Tibial nerve (tissue), 4 donors: ENCODE measurements at regions not wholly inside any gene's neighbourhood (a gene's known extent, or its start where the extent isn't known, plus 50 kb on each side); places are given as distances from the start of the nearest gene placed in this dataset.

Source experiments
- DNase-seq, 2 donors: peaks; one replicate each; pipeline ENCODE4 v3.0.0-alpha.2; 2019; ENCODE audit warnings: low spot score in 2 of 2
- H3K27ac ChIP-seq, 4 donors: fragments of 200-600 bp; sonication (generic) in 3 of 4; one replicate each; pipeline ENCODE4 v1.5.1; 2017 to 2019; ENCODE audit warnings: mild to moderate bottlenecking in 1 of 4
- H3K27me3 ChIP-seq, 2 donors: fragments of 200-600 bp; sonication (generic) in 1 of 2; one replicate each; pipeline versions ENCODE4 v1.5.1 to v1.6.0; 2017 to 2019
- H3K36me3 ChIP-seq, 3 donors: fragments of 200-600 bp; sonication (generic); one replicate each; pipeline ENCODE4 v1.5.1; 2018 to 2019
- H3K4me1 ChIP-seq, 4 donors: fragments of 200-600 bp; sonication (generic) in 3 of 4; one replicate each; pipeline ENCODE4 v1.5.1; 2017 to 2019
- H3K4me3 ChIP-seq, 4 donors: fragments of 200-600 bp; sonication (generic) in 3 of 4; one replicate each; pipeline ENCODE4 v1.5.1; 2017 to 2019; ENCODE audit warnings: mild to moderate bottlenecking in 1 of 4, moderate library complexity in 1 of 4
- H3K9me3 ChIP-seq, 4 donors: fragments of 200-600 bp; sonication (generic) in 3 of 4; one replicate each; pipeline ENCODE4 v1.5.1; 2017 to 2019
- EP300 ChIP-seq, 2 donors: sonication (generic); formaldehyde crosslinking; IDR thresholded peaks; one replicate each; pipeline ENCODE4 v1.6.1; 2017; ENCODE audit warnings: antibody characterized with exemption in 2 of 2, mild to moderate bottlenecking in 1 of 2
- POLR2A ChIP-seq, 2 donors: fragments of 450-650 bp; IDR thresholded peaks; one replicate each; pipeline ENCODE4 v1.6.1; 2017; ENCODE audit warnings: antibody characterized with exemption in 2 of 2, mild to moderate bottlenecking in 2 of 2, moderate library complexity in 2 of 2
- WGBS, 2 donors: methylation state at CpG; one replicate each; pipeline ENCODE4 v1.1.5; 2018; 5-methylcytosine and 5-hydroxymethylcytosine counted together
- TF ChIP-seq, protein P1 (sequence below), 5 experiments: fragments of 200-600 bp in 3 of 5; fragments of 450-650 bp in 2 of 5; sonication (generic) in 3 of 5; IDR thresholded peaks; one replicate each; pipeline ENCODE4 v1.5.1; 2016 to 2019; ENCODE audit warnings: antibody characterized with exemption in 5 of 5, mild to moderate bottlenecking in 3 of 5, moderate library complexity in 2 of 5

- TF ChIP-seq, protein P1, sequence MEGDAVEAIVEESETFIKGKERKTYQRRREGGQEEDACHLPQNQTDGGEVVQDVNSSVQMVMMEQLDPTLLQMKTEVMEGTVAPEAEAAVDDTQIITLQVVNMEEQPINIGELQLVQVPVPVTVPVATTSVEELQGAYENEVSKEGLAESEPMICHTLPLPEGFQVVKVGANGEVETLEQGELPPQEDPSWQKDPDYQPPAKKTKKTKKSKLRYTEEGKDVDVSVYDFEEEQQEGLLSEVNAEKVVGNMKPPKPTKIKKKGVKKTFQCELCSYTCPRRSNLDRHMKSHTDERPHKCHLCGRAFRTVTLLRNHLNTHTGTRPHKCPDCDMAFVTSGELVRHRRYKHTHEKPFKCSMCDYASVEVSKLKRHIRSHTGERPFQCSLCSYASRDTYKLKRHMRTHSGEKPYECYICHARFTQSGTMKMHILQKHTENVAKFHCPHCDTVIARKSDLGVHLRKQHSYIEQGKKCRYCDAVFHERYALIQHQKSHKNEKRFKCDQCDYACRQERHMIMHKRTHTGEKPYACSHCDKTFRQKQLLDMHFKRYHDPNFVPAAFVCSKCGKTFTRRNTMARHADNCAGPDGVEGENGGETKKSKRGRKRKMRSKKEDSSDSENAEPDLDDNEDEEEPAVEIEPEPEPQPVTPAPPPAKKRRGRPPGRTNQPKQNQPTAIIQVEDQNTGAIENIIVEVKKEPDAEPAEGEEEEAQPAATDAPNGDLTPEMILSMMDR (IDR thresholded peaks at IDR 0.05) = no peak
- TF ChIP-seq EP300 (IDR thresholded peaks at IDR 0.05) (no peak), POLR2A (IDR thresholded peaks at IDR 0.05) (no peak)
- H3K9me3 ChIP-seq = no peaks in the 10 kb centered on the region
- H3K36me3 ChIP-seq = no peaks in the 10 kb centered on the region
- no peak overlapping the region for H3K4me3 ChIP-seq
- no peak overlapping the region for H3K27ac ChIP-seq
- 79 to 86% methylated on average over 3 of the region's 3 CpGs for WGBS, 2 donors
- no peaks in the 10 kb centered on the region for H3K4me1 ChIP-seq
- H3K27me3 ChIP-seq = no peaks in the 10 kb centered on the region
- no peak for DNase-seq
Measured at GRCh38 chr13:109593230-109593629, 193.2 kb downstream of the IRS2 start.

DNA sequence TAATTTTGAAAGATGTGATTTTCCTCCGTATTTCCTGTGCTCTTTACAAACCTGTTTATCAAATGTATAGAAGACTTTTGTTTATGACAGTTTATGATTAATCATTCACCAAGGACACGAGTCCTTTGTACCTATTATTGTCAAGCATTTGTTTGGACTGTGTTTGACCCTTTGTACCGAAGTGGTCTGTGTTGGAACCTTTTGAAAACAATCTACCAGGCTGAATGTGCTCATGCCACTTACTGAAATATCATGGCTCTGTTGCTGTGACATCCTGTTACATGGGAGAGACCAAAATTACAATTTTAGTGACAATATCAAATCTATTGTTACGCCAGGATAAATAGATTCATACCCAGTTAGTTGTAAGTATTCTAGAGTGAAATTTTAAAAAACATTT, 193.6 kb downstream of the IRS2 start:
- Histone ChIP-seq H3K9me3 (no peaks in the 10 kb centered on the region), H3K4me3 (no peak overlapping the region), H3K27me3 (no peaks in the 10 kb centered on the region), H3K27ac (no peak overlapping the region), H3K4me1 (no peaks in the 10 kb centered on the region), H3K36me3 (no peaks in the 10 kb centered on the region)
- TF ChIP-seq POLR2A (IDR thresholded peaks at IDR 0.05) (no peak), EP300 (IDR thresholded peaks at IDR 0.05) (no peak)
- TF ChIP-seq, protein P1 (IDR thresholded peaks at IDR 0.05) = no peak
- no peak for DNase-seq
- WGBS, 2 donors = 77 to 79% methylated on average over 4 of the region's 4 CpGs

GRCh38 chr13:109587689-109588088, 198.7 kb downstream of the IRS2 start:
- no peaks in the 10 kb centered on the region for H3K36me3 ChIP-seq
- no peaks in the 10 kb centered on the region for H3K27me3 ChIP-seq
- H3K4me1 ChIP-seq = no peaks in the 10 kb centered on the region
- DNase-seq = no peak
- TF ChIP-seq POLR2A (IDR thresholded peaks at IDR 0.05) = no peak
- TF ChIP-seq EP300 (IDR thresholded peaks at IDR 0.05) = no peak
- TF ChIP-seq, protein P1 (IDR thresholded peaks at IDR 0.05) = no peak
- H3K27ac ChIP-seq = no peak overlapping the region
- H3K4me3 ChIP-seq = no peak overlapping the region
- no peaks in the 10 kb centered on the region for H3K9me3 ChIP-seq

DNA sequence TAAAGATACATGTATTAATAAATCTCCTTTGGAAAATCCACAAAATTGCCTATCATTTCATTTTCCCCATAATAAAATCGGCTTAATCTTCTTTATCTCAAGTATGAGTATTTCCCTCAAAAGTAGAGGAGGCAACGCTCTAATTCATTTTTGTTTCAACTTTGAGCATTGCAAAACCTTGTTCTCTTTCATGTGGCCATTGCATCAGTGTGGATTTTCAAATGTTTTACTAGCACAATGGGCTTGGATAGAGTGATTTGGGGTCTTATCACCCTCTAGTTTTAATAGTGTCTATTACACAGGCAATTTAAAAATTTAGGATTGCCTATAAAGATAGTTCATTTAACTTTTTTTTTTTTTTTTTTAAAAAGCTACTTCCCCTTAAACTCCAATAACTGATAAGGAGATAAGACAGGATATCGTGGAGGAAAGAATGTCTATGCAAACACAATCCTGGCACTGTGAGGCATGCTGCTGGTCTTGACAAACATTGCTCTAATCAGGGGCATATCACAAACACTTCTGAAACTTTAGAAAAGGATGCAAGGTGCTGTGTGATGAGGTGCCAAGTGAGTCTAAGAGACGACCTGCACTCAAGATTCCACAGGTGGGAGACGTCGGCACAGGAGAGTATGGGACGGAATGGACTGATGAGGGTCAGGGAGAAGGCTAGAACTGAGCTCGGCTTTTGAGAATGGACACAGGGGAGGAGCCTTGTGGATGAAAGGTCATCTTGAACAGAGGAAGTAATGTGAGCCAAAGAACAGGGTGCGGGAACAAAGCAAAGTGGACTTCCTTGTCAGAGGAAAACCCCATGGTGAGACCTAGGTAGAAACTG, 199.7 kb downstream of the IRS2 start:
- Histone ChIP-seq H3K4me1 (no peaks in the 10 kb centered on the region), H3K9me3 (no peaks in the 10 kb centered on the region), H3K27me3 (no peaks in the 10 kb centered on the region), H3K36me3 (no peaks in the 10 kb centered on the region), H3K27ac (no peak overlapping the region), H3K4me3 (no peak overlapping the region)
- WGBS, 2 donors = 81% methylated on average over 9 of the region's 9 CpGs
- TF ChIP-seq POLR2A (IDR thresholded peaks at IDR 0.05) (no peak), EP300 (IDR thresholded peaks at IDR 0.05) (no peak)
- TF ChIP-seq, protein P1 (IDR thresholded peaks at IDR 0.05) = no peak
- no peak for DNase-seq

DNA sequence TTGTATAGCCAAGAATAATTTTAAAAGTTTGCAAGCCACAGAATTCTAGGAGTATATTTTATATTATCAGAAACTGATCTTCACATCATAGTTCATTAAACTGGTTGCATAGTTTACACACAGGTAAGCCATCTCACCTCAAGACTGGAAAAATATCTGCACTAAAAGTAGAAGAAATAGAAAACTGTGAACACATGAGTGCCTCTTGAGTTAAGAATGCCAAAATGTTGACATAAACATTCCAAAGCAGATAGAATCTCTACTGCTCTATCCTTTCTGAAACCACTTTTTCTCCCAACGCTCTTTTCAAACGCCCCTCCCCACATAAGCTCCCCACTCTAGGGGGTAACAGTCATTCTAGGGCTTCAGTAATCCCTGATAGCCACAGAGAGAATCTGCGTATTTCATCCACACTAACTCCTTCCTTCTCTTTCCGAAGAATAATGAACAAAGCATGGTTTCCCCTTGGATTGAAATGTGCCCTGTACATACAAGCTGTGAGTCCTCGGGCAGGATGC, 201.5 kb downstream of the IRS2 start:
- Histone ChIP-seq H3K36me3 (no peaks in the 10 kb centered on the region), H3K27me3 (no peaks in the 10 kb centered on the region), H3K9me3 (no peaks in the 10 kb centered on the region), H3K4me1 (no peaks in the 10 kb centered on the region), H3K27ac (no peak overlapping the region), H3K4me3 (no peak overlapping the region)
- WGBS, 2 donors = 42 to 46% methylated on average over 5 of the region's 5 CpGs
- no peak for DNase-seq
- TF ChIP-seq POLR2A (IDR thresholded peaks at IDR 0.05) (no peak), EP300 (IDR thresholded peaks at IDR 0.05) (no peak)
- TF ChIP-seq, protein P1 (IDR thresholded peaks at IDR 0.05) = no peak
